ENCODE measurements at regions not wholly inside any gene's neighbourhood (a gene's known extent, or its start where the extent isn't known, plus 50 kb on each side); places are given as distances from the start of the nearest gene placed in this dataset.

GRCh38 chr1:55724551-55725325 lies 509.6 kb upstream of the USP24 start:
- TF ChIP-seq MAX (IDR thresholded peaks at IDR 0.05) (no peak), NFIC (IDR thresholded peaks at IDR 0.05) (no peak)
